Pancreas (tissue), 10 donors: ENCODE measurements at regions not wholly inside any gene's neighbourhood (a gene's known extent, or its start where the extent isn't known, plus 50 kb on each side); places are given as distances from the start of the nearest gene placed in this dataset.

Experiments
- ATAC-seq, 4 donors: fragments of 200-7000 bp; cut with Tn5 transposase; one replicate each; pipeline versions ENCODE4 v1.8.0 to v1.9.1; 2020; ENCODE audit warnings: mild to moderate bottlenecking in 4 of 4, moderate library complexity in 4 of 4
- DNase-seq, 6 donors: peaks; one replicate each; pipeline ENCODE4 v3.0.0-alpha.2; 2020
- FAIRE-seq: peaks from 2 replicates; lab custom pipeline; 2012; peaks lifted over from hg19 to GRCh38; lab: Jason Lieb, UNC
- H3K27ac ChIP-seq, 4 donors: fragments of 200-600 bp; sonication (generic); 1 replicate in 3 of 4; 2 replicates in 1 of 4; pipeline versions ENCODE4 v1.5.0 to v1.8.0; 2020
- H3K27me3 ChIP-seq, 4 donors: fragments of 200-600 bp; one replicate each; pipeline ENCODE4 v1.8.0; 2021
- H3K36me3 ChIP-seq, 3 donors: fragments of 200-600 bp; sonication (generic) in 1 of 3; one replicate each; pipeline versions ENCODE4 v1.5.0 to v1.8.0; 2020 to 2021
- H3K4me1 ChIP-seq, 3 donors: fragments of 200-600 bp; one replicate each; pipeline ENCODE4 v1.8.0; 2021
- H3K4me3 ChIP-seq, 4 donors: fragments of 200-600 bp; sonication (generic) in 2 of 4; one replicate each; pipeline versions ENCODE4 v1.5.0 to v1.8.0; 2020 to 2021
- H3K9me3 ChIP-seq, 4 donors: fragments of 200-600 bp; one replicate each; pipeline ENCODE4 v1.8.0; 2021
- CTCF ChIP-seq, 4 donors: fragments of 200-600 bp; sonication (generic) in 3 of 4; IDR thresholded peaks; one replicate each; pipeline versions ENCODE4 v1.5.0 to v1.8.0; 2021; ENCODE audit warnings: antibody characterized with exemption in 4 of 4
- WGBS, 2 donors: extraction: QIAGEN DNeasy Blood & Tissue Kit; methylation state at CpG; one replicate each; pipeline ENCODE4 v1.1.7; 2013; 5-methylcytosine and 5-hydroxymethylcytosine counted together
- intact Hi-C, 3 donors: fragments of 100-400 bp; cut with DNase I; formaldehyde crosslinking; loops; one replicate each; pipeline versions ENCODE4 v1.11.1 to v1.14.2; 2022
- donor health status: healthy with polysubstance abuse.
- donor health status: DM: no; HTN: no; CAD: no; lungs with moderate emphysema.
- donor health status: DM: no; HTN: no; CAD: no.
- donor health status: control.
- donor health status: control.
- donor health status: Bipolar disorder and iron deficiency.
- donor health status: DM: yes; HTN: yes; CAD: no.
- donor health status: DM: no; HTN: no; CAD: no.
- donor health status: DM: no; HTN: no; CAD: no.
- donor health status: DM: yes; HTN: yes; CAD: no.

GRCh38 chr2:30095402-30095801, 51.4 kb upstream of the YPEL5 start:
- FAIRE-seq: no peak
- intact Hi-C loops: no loop called here
- WGBS, 2 donors: 79 to 85% methylated on average over 7 of the region's 7 CpGs
- TF ChIP-seq CTCF (IDR thresholded peaks at IDR 0.05): no peak
- Histone ChIP-seq H3K27me3 (peaks cover 0 to 5% (median 0%) of the 10 kb centered on the region in 4 donors), H3K4me1 (no peaks in the 10 kb centered on the region), H3K27ac (no peak overlapping the region), H3K9me3 (no peaks in the 10 kb centered on the region), H3K36me3 (no peaks in the 10 kb centered on the region), H3K4me3 (no peak overlapping the region)
- DNase-seq: no peak
- ATAC-seq: no peak

- 52 to 64% methylated on average over 4 of the region's 4 CpGs for WGBS, 2 donors
- no peak overlapping the region for H3K4me3 ChIP-seq
- no peak overlapping the region for H3K27ac ChIP-seq
- no peaks in the 10 kb centered on the region for H3K4me1 ChIP-seq
- FAIRE-seq: no peak
- no peak for TF ChIP-seq CTCF (IDR thresholded peaks at IDR 0.05)
- H3K36me3 ChIP-seq: no peaks in the 10 kb centered on the region
- no peak for DNase-seq
- H3K9me3 ChIP-seq: no peaks in the 10 kb centered on the region
- ATAC-seq: no peak
- intact Hi-C loops: no loop called here
- H3K27me3 ChIP-seq: peaks cover 0 to 5% (median 0%) of the 10 kb centered on the region in 4 donors
These were observed 50.4 kb upstream of the YPEL5 start for GRCh38 chr2:30096451-30096850.
